ENCODE measurements at regions not wholly inside any gene's neighbourhood (a gene's known extent, or its start where the extent isn't known, plus 50 kb on each side); places are given as distances from the start of the nearest gene placed in this dataset.

DNA sequence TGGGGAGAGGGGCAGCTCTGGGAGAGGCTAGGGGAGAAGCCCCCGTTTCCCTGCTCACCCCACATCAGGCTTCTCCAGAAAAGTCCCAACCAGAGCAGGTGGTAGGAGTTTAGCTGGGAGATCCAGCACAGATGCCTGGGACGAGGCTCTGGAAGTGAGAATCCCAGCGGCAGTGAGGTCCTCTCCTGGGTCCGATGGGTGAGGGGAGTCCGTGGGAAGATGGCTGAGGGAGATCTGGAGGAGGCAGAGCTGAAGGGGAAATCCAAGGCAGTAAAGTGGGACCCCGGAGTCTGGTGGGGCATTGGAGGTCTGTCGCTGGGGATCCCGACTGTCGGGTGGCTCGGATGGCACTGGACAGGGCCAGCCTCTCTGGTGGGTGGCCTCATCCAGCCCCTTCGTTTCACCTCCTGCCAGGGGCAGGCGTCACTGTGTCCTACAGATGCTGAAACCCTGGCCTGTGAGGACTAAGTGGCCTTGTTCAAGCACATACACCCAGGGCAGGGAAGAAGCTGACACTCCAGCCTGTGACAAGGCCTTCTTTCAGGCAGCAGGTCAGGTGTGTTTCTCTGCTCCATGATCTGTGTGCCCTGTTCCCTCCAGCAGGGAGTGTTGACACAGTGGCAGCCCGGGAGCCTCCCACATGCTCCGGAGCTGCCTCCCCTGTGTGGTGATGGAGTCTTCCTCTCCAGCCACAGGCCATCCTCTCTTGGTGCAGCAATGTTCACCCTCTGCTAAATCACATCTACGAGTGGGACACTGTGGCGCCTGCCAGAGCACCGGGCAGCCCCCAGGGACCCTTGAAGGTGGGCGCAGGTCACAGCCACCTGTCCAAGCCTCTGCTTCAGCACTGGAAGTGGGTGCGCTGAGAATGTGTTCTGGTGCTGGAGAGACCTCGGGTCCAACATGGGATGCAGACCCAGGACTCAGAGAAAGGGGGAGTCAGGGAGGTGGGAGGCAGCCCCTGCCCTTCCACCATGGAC is 850.8 kb downstream of the BRD1 start:
- no peaks in the 10 kb centered on the region for H4K20me1 ChIP-seq (ENCODE audit: low read length)
- DNase-seq: no peak
- TF ChIP-seq EZH2phosphoT487 (IDR thresholded peaks at IDR 0.05; ENCODE audit: borderline replicate concordance, low read length) (no peak), EZH2 (IDR thresholded peaks at IDR 0.05; ENCODE audit: low read length, unreplicated experiment) (no peak)
- TF ChIP-seq, protein P1, sequence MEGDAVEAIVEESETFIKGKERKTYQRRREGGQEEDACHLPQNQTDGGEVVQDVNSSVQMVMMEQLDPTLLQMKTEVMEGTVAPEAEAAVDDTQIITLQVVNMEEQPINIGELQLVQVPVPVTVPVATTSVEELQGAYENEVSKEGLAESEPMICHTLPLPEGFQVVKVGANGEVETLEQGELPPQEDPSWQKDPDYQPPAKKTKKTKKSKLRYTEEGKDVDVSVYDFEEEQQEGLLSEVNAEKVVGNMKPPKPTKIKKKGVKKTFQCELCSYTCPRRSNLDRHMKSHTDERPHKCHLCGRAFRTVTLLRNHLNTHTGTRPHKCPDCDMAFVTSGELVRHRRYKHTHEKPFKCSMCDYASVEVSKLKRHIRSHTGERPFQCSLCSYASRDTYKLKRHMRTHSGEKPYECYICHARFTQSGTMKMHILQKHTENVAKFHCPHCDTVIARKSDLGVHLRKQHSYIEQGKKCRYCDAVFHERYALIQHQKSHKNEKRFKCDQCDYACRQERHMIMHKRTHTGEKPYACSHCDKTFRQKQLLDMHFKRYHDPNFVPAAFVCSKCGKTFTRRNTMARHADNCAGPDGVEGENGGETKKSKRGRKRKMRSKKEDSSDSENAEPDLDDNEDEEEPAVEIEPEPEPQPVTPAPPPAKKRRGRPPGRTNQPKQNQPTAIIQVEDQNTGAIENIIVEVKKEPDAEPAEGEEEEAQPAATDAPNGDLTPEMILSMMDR (conservative IDR thresholded peaks at IDR 0.05; ENCODE audit: low read depth, low read length): no peak
- H3F3A ChIP-seq (ENCODE audit: low read length, unreplicated experiment): no peaks in the 10 kb centered on the region
- POLR2A ChIA-PET (ENCODE audit: unreplicated experiment): no interaction called here
- H3K4me1 ChIP-seq (ENCODE audit: insufficient read depth, low read length): no peaks in the 10 kb centered on the region
- CTCF ChIA-PET: no interaction called here
- intact Hi-C loops (cut with micrococcal nuclease): no loop called here
- H2AFZ ChIP-seq (ENCODE audit: low read length): no peak overlapping the region
- H3K27me3 ChIP-seq (ENCODE audit: low read length): no peaks in the 10 kb centered on the region; the same call in 1 of the 2 replicates
- H3K79me2 ChIP-seq (ENCODE audit: low read length): no peaks in the 10 kb centered on the region
- H3K9ac ChIP-seq (ENCODE audit: low read length): no peak overlapping the region
- no peaks in the 10 kb centered on the region for H3K36me3 ChIP-seq (ENCODE audit: low read depth, low read length)
- no peaks in the 10 kb centered on the region for H3K9me2 ChIP-seq (replicated peaks; ENCODE audit: low read length)
- H3K4me2 ChIP-seq (ENCODE audit: low read length): no peak overlapping the region
- H3K4me3 ChIP-seq (ENCODE audit: low read length): no peak overlapping the region
- ATAC-seq: no peak
- H3K27ac ChIP-seq (ENCODE audit: low read length): no peak overlapping the region
- no peaks in the 10 kb centered on the region for H3K9me3 ChIP-seq (ENCODE audit: low read length)
- no TSS peak for BruUV-seq (replicated peaks)

DNA sequence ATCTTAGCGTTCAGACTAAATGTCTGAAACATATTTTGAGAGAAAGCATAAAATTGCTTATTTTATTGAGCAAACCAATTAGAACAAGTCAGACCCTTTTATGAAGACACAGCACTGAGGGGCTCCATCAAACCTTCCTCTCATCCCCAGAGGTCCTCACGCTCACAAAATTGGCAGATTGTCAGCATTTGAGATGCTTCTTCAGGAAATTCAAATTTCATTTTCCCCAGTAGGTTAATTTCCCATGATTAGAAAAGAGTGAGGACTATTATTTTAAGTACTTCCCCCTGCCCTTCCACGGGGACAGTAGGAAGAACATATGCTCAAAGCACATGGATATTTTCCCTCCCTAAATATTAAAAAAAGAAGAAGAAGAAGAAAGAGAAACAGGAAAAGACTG is 851.8 kb downstream of the BRD1 start:
- H3K4me3 ChIP-seq (ENCODE audit: low read length): no peak overlapping the region
- POLR2A ChIA-PET (ENCODE audit: unreplicated experiment): no interaction called here
- no peaks in the 10 kb centered on the region for H3K4me1 ChIP-seq (ENCODE audit: insufficient read depth, low read length)
- CTCF ChIA-PET: no interaction called here
- H3K4me2 ChIP-seq (ENCODE audit: low read length): no peak overlapping the region
- no TSS peak for BruUV-seq (replicated peaks)
- no peak for ATAC-seq
- no peak overlapping the region for H2AFZ ChIP-seq (ENCODE audit: low read length)
- H3K9ac ChIP-seq (ENCODE audit: low read length): no peak overlapping the region
- H3F3A ChIP-seq (ENCODE audit: low read length, unreplicated experiment): no peaks in the 10 kb centered on the region
- H3K36me3 ChIP-seq (ENCODE audit: low read depth, low read length): no peaks in the 10 kb centered on the region
- DNase-seq: no peak
- no peaks in the 10 kb centered on the region for H3K9me2 ChIP-seq (replicated peaks; ENCODE audit: low read length)
- no peaks in the 10 kb centered on the region for H4K20me1 ChIP-seq (ENCODE audit: low read length)
- H3K27ac ChIP-seq (ENCODE audit: low read length): no peak overlapping the region
- no peaks in the 10 kb centered on the region for H3K79me2 ChIP-seq (ENCODE audit: low read length)
- TF ChIP-seq, protein P1 (conservative IDR thresholded peaks at IDR 0.05; ENCODE audit: low read depth, low read length): no peak
- TF ChIP-seq EZH2phosphoT487 (IDR thresholded peaks at IDR 0.05; ENCODE audit: borderline replicate concordance, low read length) (no peak), EZH2 (IDR thresholded peaks at IDR 0.05; ENCODE audit: low read length, unreplicated experiment) (no peak)
- no peaks in the 10 kb centered on the region for H3K27me3 ChIP-seq (ENCODE audit: low read length)
- intact Hi-C loops (cut with micrococcal nuclease): no loop called here
- H3K9me3 ChIP-seq (ENCODE audit: low read length): no peaks in the 10 kb centered on the region

DNA sequence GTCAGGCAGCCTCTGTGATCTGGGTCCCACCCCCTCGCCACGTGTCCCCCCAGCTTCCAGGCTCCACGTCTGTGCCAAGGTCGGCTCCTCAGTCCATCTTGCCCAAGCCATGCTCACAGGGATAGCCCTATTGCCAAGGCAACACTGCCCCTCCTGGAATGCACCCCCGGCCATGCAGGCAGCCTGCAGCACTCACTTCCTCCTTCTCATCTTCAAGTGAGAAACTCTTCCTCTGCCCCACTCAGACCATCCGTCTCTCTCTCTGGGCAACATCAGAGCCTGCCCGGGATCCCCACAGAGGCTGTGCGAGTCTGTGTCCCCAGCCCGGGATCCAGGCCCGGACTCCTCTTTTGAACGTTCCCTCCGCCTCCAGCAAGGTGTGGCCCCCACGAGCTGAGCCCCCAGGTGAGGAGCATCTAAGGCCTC is 852.3 kb downstream of the BRD1 start:
- TF ChIP-seq EZH2 (IDR thresholded peaks at IDR 0.05; ENCODE audit: low read length, unreplicated experiment) (no peak), EZH2phosphoT487 (IDR thresholded peaks at IDR 0.05; ENCODE audit: borderline replicate concordance, low read length) (no peak)
- TF ChIP-seq, protein P1 (conservative IDR thresholded peaks at IDR 0.05; ENCODE audit: low read depth, low read length): no peak
- Histone ChIP-seq H3K79me2 (ENCODE audit: low read length) (no peaks in the 10 kb centered on the region), H3K4me2 (ENCODE audit: low read length) (no peak overlapping the region), H3K36me3 (ENCODE audit: low read depth, low read length) (no peaks in the 10 kb centered on the region), H3K4me1 (ENCODE audit: insufficient read depth, low read length) (no peaks in the 10 kb centered on the region), H3K9ac (ENCODE audit: low read length) (no peak overlapping the region), H3K9me3 (ENCODE audit: low read length) (no peaks in the 10 kb centered on the region), H3K9me2 (replicated peaks; ENCODE audit: low read length) (no peaks in the 10 kb centered on the region), H4K20me1 (ENCODE audit: low read length) (no peaks in the 10 kb centered on the region), H3F3A (ENCODE audit: low read length, unreplicated experiment) (no peaks in the 10 kb centered on the region), H3K27ac (ENCODE audit: low read length) (no peak overlapping the region), H3K27me3 (ENCODE audit: low read length) (no peaks in the 10 kb centered on the region), H2AFZ (ENCODE audit: low read length) (no peak overlapping the region), H3K4me3 (ENCODE audit: low read length) (no peak overlapping the region)
- ATAC-seq (no peak), DNase-seq (no peak)
- no TSS peak for BruUV-seq (replicated peaks)
- ChIA-PET CTCF (no interaction called here), POLR2A (ENCODE audit: unreplicated experiment) (no interaction called here)
- intact Hi-C loops (cut with micrococcal nuclease): no loop called here

All from PC-3 (cell line).